ENCODE measurements at regions not wholly inside any gene's neighbourhood (a gene's known extent, or its start where the extent isn't known, plus 50 kb on each side); places are given as distances from the start of the nearest gene placed in this dataset.

- H3K4me3 ChIP-seq (ENCODE audit: low read depth, low read length) = no peak overlapping the region
- no peak for TF ChIP-seq CTCF (IDR thresholded peaks at IDR 0.05; ENCODE audit: control insufficient read depth, extremely low read depth, insufficient read depth)
- DNase-seq (ENCODE audit: low read depth) = no peak
Observed at GRCh38 chr9:90948156-90948555, 146.5 kb downstream of the SYK start.

GRCh38 chr9:90950600-90950999 lies 149.0 kb downstream of the SYK start:
- no peak for TF ChIP-seq CTCF (IDR thresholded peaks at IDR 0.05; ENCODE audit: control insufficient read depth, extremely low read depth, insufficient read depth)
- no peak overlapping the region for H3K4me3 ChIP-seq (ENCODE audit: low read depth, low read length)
- no peak for DNase-seq (ENCODE audit: low read depth)

GRCh38 chr9:90953200-90953599 lies 151.6 kb downstream of the SYK start:
- 0 out of 2 replicates have a peak, but pooled peaks have one; percentile 4 for TF ChIP-seq CTCF (IDR thresholded peaks at IDR 0.05; ENCODE audit: control insufficient read depth, extremely low read depth, insufficient read depth)
- no peak for DNase-seq (ENCODE audit: low read depth)
- H3K4me3 ChIP-seq (ENCODE audit: low read depth, low read length) = no peak overlapping the region

GRCh38 chr9:90953805-90954204 lies 152.2 kb downstream of the SYK start:
- 0 out of 2 replicates have a peak, but pooled peaks have one; percentile 10 for TF ChIP-seq CTCF (IDR thresholded peaks at IDR 0.05; ENCODE audit: control insufficient read depth, extremely low read depth, insufficient read depth)

GRCh38 chr9:90956026-90956810 lies 154.6 kb downstream of the SYK start:
- no peak overlapping the region for H3K4me3 ChIP-seq (ENCODE audit: low read depth, low read length)
- no peak for DNase-seq (ENCODE audit: low read depth)
- no peak for TF ChIP-seq CTCF (IDR thresholded peaks at IDR 0.05; ENCODE audit: control insufficient read depth, extremely low read depth, insufficient read depth)

More at GRCh38 chr9:90953805-90954204, 152.2 kb downstream of the SYK start:
- DNase-seq (ENCODE audit: low read depth) = no peak
- no peak overlapping the region for H3K4me3 ChIP-seq (ENCODE audit: low read depth, low read length)

GRCh38 chr9:90958328-90958727 lies 156.7 kb downstream of the SYK start:
- no peak for TF ChIP-seq CTCF (IDR thresholded peaks at IDR 0.05; ENCODE audit: control insufficient read depth, extremely low read depth, insufficient read depth)
- H3K4me3 ChIP-seq (ENCODE audit: low read depth, low read length) = no peak overlapping the region
- no peak for DNase-seq (ENCODE audit: low read depth)

GRCh38 chr9:90960941-90961340 lies 159.3 kb downstream of the SYK start:
- TF ChIP-seq CTCF (IDR thresholded peaks at IDR 0.05; ENCODE audit: control insufficient read depth, extremely low read depth, insufficient read depth) = no peak
- DNase-seq (ENCODE audit: low read depth) = no peak
- H3K4me3 ChIP-seq (ENCODE audit: low read depth, low read length) = no peak overlapping the region
